GM23248 (cell line): ENCODE measurements at regions not wholly inside any gene's neighbourhood (a gene's known extent, or its start where the extent isn't known, plus 50 kb on each side); places are given as distances from the start of the nearest gene placed in this dataset.

ENCODE experiments used
- DNase-seq: peaks from one replicate; pipeline ENCODE4 v3.0.0-alpha.2; 2015
- H2AFZ ChIP-seq: fragments of 200-600 bp; sonication (generic); 2 replicates; pipeline ENCODE4 v1.6.1; 2016; ENCODE audit warnings: antibody characterized with exemption
- H3F3A ChIP-seq: fragments of 200-600 bp; sonication (generic); 2 replicates; pipeline ENCODE4 v1.6.1; 2016; ENCODE audit warnings: mild to moderate bottlenecking, antibody characterized with exemption, mixed run types; ENCODE audit not compliant: insufficient read depth
- H3K27ac ChIP-seq: fragments of 200-600 bp; sonication (generic); 2 replicates; pipeline ENCODE4 v1.5.1; 2016; ENCODE audit warnings: mild to moderate bottlenecking
- H3K27me3 ChIP-seq: fragments of 200-600 bp; sonication (generic); replicated peaks from 2 replicates; pipeline ENCODE4 v1.6.1; 2016; ENCODE audit warnings: mild to moderate bottlenecking; ENCODE audit not compliant: insufficient read depth
- H3K36me3 ChIP-seq: fragments of 200-600 bp; sonication (generic); 2 replicates; pipeline ENCODE4 v1.6.1; 2016; ENCODE audit warnings: low read depth, mild to moderate bottlenecking
- H3K4me1 ChIP-seq: fragments of 200-600 bp; sonication (generic); 2 replicates; pipeline ENCODE4 v1.6.1; 2016; ENCODE audit warnings: mild to moderate bottlenecking; ENCODE audit not compliant: insufficient read depth
- H3K4me2 ChIP-seq: fragments of 200-600 bp; sonication (generic); one replicate; pipeline ENCODE4 v1.6.1; 2016; ENCODE audit warnings: mild to moderate bottlenecking; ENCODE audit not compliant: unreplicated experiment
- H3K4me3 ChIP-seq: fragments of 200-600 bp; sonication (generic); 2 replicates; pipeline ENCODE4 v1.5.1; 2016; ENCODE audit warnings: mild to moderate bottlenecking
- H3K79me2 ChIP-seq: fragments of 200-600 bp; sonication (generic); 2 replicates; pipeline ENCODE4 v1.6.1; 2016; ENCODE audit warnings: mild to moderate bottlenecking; ENCODE audit not compliant: insufficient read depth
- H3K9ac ChIP-seq: fragments of 200-600 bp; sonication (generic); 2 replicates; pipeline ENCODE4 v1.6.1; 2016; ENCODE audit warnings: mild to moderate bottlenecking
- H3K9me2 ChIP-seq: fragments of 200-600 bp; sonication (generic); 2 replicates; pipeline ENCODE4 v1.6.1; 2016; ENCODE audit warnings: mixed run types, mild to moderate bottlenecking, moderate library complexity; ENCODE audit not compliant: insufficient read depth
- H3K9me3 ChIP-seq: fragments of 200-600 bp; sonication (generic); one replicate; pipeline ENCODE4 v1.6.1; 2017; ENCODE audit warnings: low read depth
- H4K20me1 ChIP-seq: fragments of 200-600 bp; sonication (generic); 2 replicates; pipeline ENCODE4 v1.6.0; 2016; ENCODE audit not compliant: insufficient read depth
- EZH2 ChIP-seq: fragments of 200-600 bp; sonication (generic); IDR thresholded peaks from 2 replicates; pipeline ENCODE4 v1.6.1; 2018; ENCODE audit warnings: antibody characterized with exemption, mild to moderate bottlenecking; ENCODE audit not compliant: insufficient read depth, poor library complexity, severe bottlenecking
- EZH2phosphoT487 ChIP-seq: fragments of 200-600 bp; sonication (generic); IDR thresholded peaks from 2 replicates; pipeline ENCODE4 v1.6.1; 2018; ENCODE audit warnings: antibody characterized with exemption, moderate library complexity, mild to moderate bottlenecking, low read depth; ENCODE audit not compliant: insufficient read depth
- WGBS, 2 experiments: methylation state at CpG; one replicate each; pipeline ENCODE4 v1.1.6; 2015 to 2017; ENCODE audit warnings: low lambda C conversion rate in 2 of 2, low coverage in 1 of 2; ENCODE audit errors: missing lambda C conversion rate in 2 of 2; 5-methylcytosine and 5-hydroxymethylcytosine counted together
- in situ Hi-C: fragments of 300-500 bp; cut with MboI; formaldehyde crosslinking; loops from 2 replicates; pipeline ENCODE4 v1.15.0; 2020

DNA sequence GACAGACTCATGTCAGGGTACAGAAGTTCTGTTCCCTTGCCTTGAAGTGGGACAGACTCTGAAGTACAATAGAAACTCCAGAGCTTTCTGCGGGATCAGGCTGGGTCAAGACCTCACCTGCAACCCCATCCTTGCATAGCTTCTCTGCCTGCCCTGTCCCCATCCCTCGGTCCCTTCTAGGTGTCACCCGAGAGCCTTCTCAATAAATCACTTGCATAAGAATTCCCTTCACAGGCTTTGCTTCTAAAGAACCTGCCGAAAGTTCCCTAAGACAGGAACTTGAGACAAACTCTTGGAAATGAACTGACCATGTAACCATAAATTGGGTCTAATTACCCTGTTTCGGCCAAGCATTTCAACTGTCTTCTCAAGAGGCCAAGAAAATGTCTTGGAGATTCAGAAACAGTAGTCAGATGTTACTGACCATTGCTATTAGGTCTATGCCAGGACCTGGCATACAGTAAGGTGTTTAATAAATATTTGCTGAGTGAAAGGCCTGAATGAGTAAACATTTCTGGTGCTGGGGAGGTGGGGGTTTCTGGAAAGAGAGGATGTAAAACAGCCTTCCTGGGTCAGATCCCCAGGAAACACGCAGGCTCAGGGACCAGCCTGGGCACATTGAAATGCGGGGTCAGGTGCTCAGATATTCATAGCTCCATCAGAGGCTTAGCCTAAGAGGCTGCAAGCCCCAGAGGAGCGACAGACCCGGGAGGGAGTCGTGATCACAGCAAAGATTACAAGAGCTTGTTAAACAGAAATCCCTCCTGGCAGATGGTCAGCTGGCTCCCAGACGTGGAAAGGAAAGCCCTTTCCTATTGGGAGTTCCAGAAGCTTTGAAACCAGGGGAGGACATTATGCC is 226.2 kb upstream of the LHX5 start:
- Histone ChIP-seq H3K9me2 (no peaks in the 10 kb centered on the region), H4K20me1 (no peaks in the 10 kb centered on the region), H3K27ac (no peak overlapping the region), H3K9ac (no peak overlapping the region), H3K4me1 (no peaks in the 10 kb centered on the region), H3K36me3 (no peaks in the 10 kb centered on the region), H3K79me2 (no peaks in the 10 kb centered on the region), H3K4me2 (no peak overlapping the region), H2AFZ (no peak overlapping the region), H3F3A (no peaks in the 10 kb centered on the region), H3K4me3 (no peak overlapping the region), H3K27me3 (peaks cover 13% of the 10 kb centered on the region), H3K9me3 (no peaks in the 10 kb centered on the region)
- WGBS, 2 experiments: 9 to 11% methylated on average over 11 of the region's 11 CpGs
- in situ Hi-C loops: no loop called here
- TF ChIP-seq EZH2phosphoT487: no peak
- no peak for TF ChIP-seq EZH2
- no peak for DNase-seq

GRCh38 chr12:113697104-113697503 is 225.4 kb upstream of the LHX5 start:
- no peaks in the 10 kb centered on the region for H4K20me1 ChIP-seq
- TF ChIP-seq EZH2phosphoT487: no peak
- H3F3A ChIP-seq: no peaks in the 10 kb centered on the region
- H3K27me3 ChIP-seq: peaks cover 13% of the 10 kb centered on the region
- WGBS, 2 experiments: 14 to 18% methylated on average over 5 of the region's 5 CpGs
- H3K9ac ChIP-seq: no peak overlapping the region
- no peak overlapping the region for H3K4me3 ChIP-seq
- H3K79me2 ChIP-seq: no peaks in the 10 kb centered on the region
- no peak overlapping the region for H2AFZ ChIP-seq
- no peak for DNase-seq
- in situ Hi-C loops: no loop called here
- H3K9me2 ChIP-seq: no peaks in the 10 kb centered on the region
- H3K36me3 ChIP-seq: no peaks in the 10 kb centered on the region
- H3K4me1 ChIP-seq: no peaks in the 10 kb centered on the region
- no peak overlapping the region for H3K27ac ChIP-seq
- no peak overlapping the region for H3K4me2 ChIP-seq
- H3K9me3 ChIP-seq: no peaks in the 10 kb centered on the region

DNA sequence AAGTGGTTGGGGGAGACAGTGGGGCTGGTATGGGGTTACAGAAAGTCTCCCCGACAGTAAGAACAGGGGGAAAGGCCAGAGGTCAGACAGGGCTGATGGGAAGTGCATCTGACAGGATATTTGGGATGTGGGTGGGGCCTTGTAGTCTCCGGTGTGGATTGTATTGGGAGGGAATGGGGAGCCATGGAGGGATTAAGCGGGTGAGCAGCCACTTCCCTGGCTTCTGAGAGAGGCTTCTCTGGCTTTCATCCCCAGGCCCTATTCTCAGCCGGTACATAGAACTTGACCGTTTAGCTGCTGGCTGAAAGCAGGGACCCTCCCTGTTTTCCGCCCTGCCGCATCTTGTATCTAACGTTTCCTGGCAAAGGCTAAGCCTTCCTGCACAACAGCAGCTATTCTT is 222.0 kb upstream of the LHX5 start:
- no peaks in the 10 kb centered on the region for H3K79me2 ChIP-seq
- in situ Hi-C loops: no loop called here
- H2AFZ ChIP-seq: no peak overlapping the region
- no peak overlapping the region for H3K9ac ChIP-seq
- no peak overlapping the region for H3K27ac ChIP-seq
- H3K4me3 ChIP-seq: no peak overlapping the region
- H3K36me3 ChIP-seq: no peaks in the 10 kb centered on the region
- H3F3A ChIP-seq: no peaks in the 10 kb centered on the region
- no peaks in the 10 kb centered on the region for H4K20me1 ChIP-seq
- peaks cover 13% of the 10 kb centered on the region for H3K27me3 ChIP-seq
- H3K9me2 ChIP-seq: no peaks in the 10 kb centered on the region
- 25% methylated on average over 8 of the region's 8 CpGs for WGBS, 2 experiments
- no peaks in the 10 kb centered on the region for H3K9me3 ChIP-seq
- no peak for DNase-seq
- TF ChIP-seq EZH2phosphoT487: no peak
- TF ChIP-seq EZH2: no peak
- no peaks in the 10 kb centered on the region for H3K4me1 ChIP-seq
- no peak overlapping the region for H3K4me2 ChIP-seq

DNA sequence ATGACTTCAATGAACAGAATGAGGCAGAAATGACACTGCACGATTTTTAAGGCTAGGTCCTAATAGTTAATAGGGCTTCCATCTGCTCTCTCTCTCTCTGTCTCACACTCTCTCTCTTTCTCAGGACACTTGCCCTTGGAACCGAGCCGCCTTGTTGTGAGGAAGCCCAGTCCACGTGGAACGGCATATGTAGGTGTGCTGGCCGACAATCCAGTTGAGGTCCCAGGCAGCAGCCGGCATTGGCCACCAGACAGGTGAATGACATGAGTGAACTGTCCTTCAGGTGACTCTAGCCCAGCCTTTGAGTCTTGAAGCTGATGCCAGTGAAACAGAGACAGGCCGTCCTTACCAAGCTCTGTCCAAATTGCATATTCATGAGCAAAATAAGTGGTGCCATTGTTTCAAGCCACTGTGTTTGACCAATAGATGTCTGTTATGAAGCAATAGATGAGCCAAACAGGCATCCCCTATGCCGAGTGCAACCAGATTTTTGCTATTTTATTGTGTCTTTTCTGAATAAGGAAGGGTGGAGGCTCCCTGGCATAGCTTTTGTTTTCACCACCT is 217.5 kb upstream of the LHX5 start:
- Histone ChIP-seq H2AFZ (no peak overlapping the region), H3K9ac (no peak overlapping the region), H3K36me3 (no peaks in the 10 kb centered on the region), H3K27ac (no peak overlapping the region), H3F3A (no peaks in the 10 kb centered on the region), H4K20me1 (no peaks in the 10 kb centered on the region), H3K4me1 (no peaks in the 10 kb centered on the region), H3K27me3 (peaks cover 3% of the 10 kb centered on the region; the same call in 1 of the 2 replicates), H3K4me2 (no peak overlapping the region), H3K79me2 (no peaks in the 10 kb centered on the region), H3K9me2 (no peaks in the 10 kb centered on the region), H3K9me3 (no peaks in the 10 kb centered on the region), H3K4me3 (no peak overlapping the region)
- WGBS, 2 experiments: 46 to 57% methylated on average over 9 of the region's 9 CpGs
- TF ChIP-seq EZH2phosphoT487 (no peak), EZH2 (no peak)
- in situ Hi-C loops: no loop called here
- no peak for DNase-seq
